HCT116 (cell line): ENCODE measurements at regions not wholly inside any gene's neighbourhood (a gene's known extent, or its start where the extent isn't known, plus 50 kb on each side); places are given as distances from the start of the nearest gene placed in this dataset.

Experiments used
- ATAC-seq: fragments of 200-7000 bp; cut with Tn5 transposase; 2 replicates; pipeline ENCODE4 v1.9.1; 2020; ENCODE audit warnings: mild to moderate bottlenecking, moderate library complexity
- BruUV-seq: library from RNA; stranded (reverse); fragments of 400-500 nt; replicated peaks from 2 replicates; lab custom pipeline; 2021; lab: Mats Ljungman, UMichigan
- CTCF ChIA-PET: fragments of 300-600 bp; sonication (Branson Sonifier 250); formaldehyde crosslinking; loops from one replicate; lab custom pipeline; 2021; ENCODE audit warnings: antibody characterized with exemption; lab: Charles Lee
- POLR2A ChIA-PET: fragments of 300-600, 350-600 bp; sonication (Branson Sonifier 250); formaldehyde crosslinking; loops from one replicate; lab custom pipeline; 2021; ENCODE audit warnings: antibody characterized with exemption; lab: Charles Lee
- RAD21 ChIA-PET, 2 experiments: fragments of 300-600 bp; sonication (Branson Sonifier 250); formaldehyde crosslinking; loops; one replicate each; lab custom pipeline; 2023; ENCODE audit warnings: low total read pairs in 2 of 2; ENCODE audit not compliant: uncharacterized antibody in 2 of 2, unreplicated experiment in 2 of 2, low non-redundant PET in 1 of 2; lab: Charles Lee
- DNase-seq: peaks from one replicate; pipeline ENCODE4 v3.0.0-alpha.2; 2010; ENCODE audit warnings: low read depth, low spot score
- H2AFZ ChIP-seq: fragments of 200-600 bp; shearing (Covaris generic), sonication (generic); 2 replicates; pipeline ENCODE4 v1.6.1; 2017; ENCODE audit warnings: low read depth, mixed run types, mixed read lengths, antibody characterized with exemption, low read length; ENCODE audit not compliant: poor library complexity, severe bottlenecking
- H3K27ac ChIP-seq: 2 replicates; pipeline ENCODE4 v1.5.1; 2012; ENCODE audit warnings: low read depth, low read length
- H3K27me3 ChIP-seq: fragments of 200-600 bp; sonication (generic); 2 replicates; pipeline ENCODE4 v1.6.1; 2016; ENCODE audit warnings: mixed run types, low read length, mixed read lengths; ENCODE audit not compliant: insufficient read depth
- H3K36me3 ChIP-seq, 2 experiments: fragments of 200-500 bp in 1 of 2; fragments of 200-600 bp in 1 of 2; sonication (Bioruptor generic) in 1 of 2; sonication (generic) in 1 of 2; 2 replicates each; pipeline versions ENCODE4 v1.5.1 to v1.6.1; 2014 to 2016; ENCODE audit warnings: low read length in 2 of 2, inconsistent platforms in 1 of 2, mixed read lengths in 1 of 2, mixed run types in 1 of 2; ENCODE audit not compliant: insufficient read depth in 2 of 2, control insufficient read depth in 1 of 2
- H3K4me1 ChIP-seq, 2 experiments: fragments of 200-600 bp in 1 of 2; sonication (generic) in 1 of 2; 2 replicates each; pipeline versions ENCODE4 v1.5.1 to v1.6.1; 2012 to 2017; ENCODE audit warnings: low read length in 2 of 2, inconsistent platforms in 1 of 2, mild to moderate bottlenecking in 1 of 2, mixed read lengths in 1 of 2, mixed run types in 1 of 2, moderate library complexity in 1 of 2; ENCODE audit not compliant: insufficient read depth in 2 of 2, control insufficient read depth in 1 of 2
- H3K4me2 ChIP-seq: fragments of 200-600 bp; sonication (generic); 2 replicates; pipeline ENCODE4 v1.6.1; 2017; ENCODE audit warnings: mixed run types, low read length, mixed read lengths
- H3K4me3 ChIP-seq, 2 experiments: fragments of 200-600 bp in 1 of 2; sonication (generic) in 1 of 2; replicated peaks in 1 of 2; 2 replicates each; pipeline ENCODE4 v1.5.1; 2011 to 2016; ENCODE audit warnings: low read length in 2 of 2, control low read depth in 1 of 2, low read depth in 1 of 2, mild to moderate bottlenecking in 1 of 2, mixed read lengths in 1 of 2, mixed run types in 1 of 2
- H3K79me2 ChIP-seq: fragments of 200-600 bp; sonication (generic); 2 replicates; pipeline ENCODE4 v1.6.1; 2017; ENCODE audit warnings: mild to moderate bottlenecking, mixed run types, low read length, moderate library complexity, mixed read lengths; ENCODE audit not compliant: insufficient read depth
- H3K9ac ChIP-seq: fragments of 200-600 bp; sonication (generic); 2 replicates; pipeline ENCODE4 v1.6.1; 2016; ENCODE audit warnings: low read length, mixed read lengths
- H3K9me2 ChIP-seq: fragments of 200-600 bp; sonication (generic), shearing (Covaris generic); 2 replicates; pipeline ENCODE4 v1.6.1; 2017; ENCODE audit warnings: mixed run types, mild to moderate bottlenecking, moderate library complexity; ENCODE audit not compliant: insufficient read depth
- H3K9me3 ChIP-seq, 2 experiments: fragments of 200-500 bp in 1 of 2; fragments of 200-600 bp in 1 of 2; sonication (Bioruptor generic) in 1 of 2; sonication (generic) in 1 of 2; 2 replicates each; pipeline ENCODE4 v1.6.1; 2014 to 2017; ENCODE audit warnings: low read length in 2 of 2, mixed read lengths in 2 of 2, inconsistent platforms in 1 of 2, low read depth in 1 of 2, mild to moderate bottlenecking in 1 of 2, mixed run types in 1 of 2, moderate library complexity in 1 of 2; ENCODE audit not compliant: control insufficient read depth in 1 of 2, insufficient read depth in 1 of 2
- H4K20me1 ChIP-seq: fragments of 200-600 bp; sonication (generic), shearing (Covaris generic); 2 replicates; pipeline ENCODE4 v1.6.1; 2017; ENCODE audit warnings: mixed run types, mild to moderate bottlenecking, moderate library complexity; ENCODE audit not compliant: insufficient read depth
- ATF3 ChIP-seq: IDR thresholded peaks from 2 replicates; pipeline ENCODE4 v1.6.1; 2012
- CTCF ChIP-seq, 3 experiments: fragments of 200-600 bp in 1 of 3; sonication (generic) in 1 of 3; IDR thresholded peaks in 2 of 3; conservative IDR thresholded peaks in 1 of 3; 2 replicates each; pipeline ENCODE4 v1.5.1; 2012 to 2017; ENCODE audit warnings: low read depth in 2 of 3, low read length in 2 of 3, antibody characterized with exemption in 1 of 3, borderline replicate concordance in 1 of 3, control low read depth in 1 of 3, mild to moderate bottlenecking in 1 of 3, mixed read lengths in 1 of 3, mixed run types in 1 of 3, moderate library complexity in 1 of 3; ENCODE audit not compliant: insufficient read depth in 1 of 3
- ELF1 ChIP-seq: IDR thresholded peaks from 2 replicates; pipeline ENCODE4 v1.6.1; 2012; ENCODE audit warnings: low read depth, borderline replicate concordance
- FOSL1 ChIP-seq: IDR thresholded peaks from 2 replicates; pipeline ENCODE4 v1.6.1; 2012; ENCODE audit warnings: low read depth
- JUND ChIP-seq: IDR thresholded peaks from 2 replicates; pipeline ENCODE4 v1.6.1; 2012
- MAX ChIP-seq: IDR thresholded peaks from 2 replicates; pipeline ENCODE4 v1.6.1; 2012
- POLR2A ChIP-seq: IDR thresholded peaks from 2 replicates; pipeline ENCODE4 v1.7.0; 2011; ENCODE audit warnings: borderline replicate concordance; ENCODE audit not compliant: insufficient read depth, insufficient read length; ENCODE audit errors: extremely low read depth
- POLR2AphosphoS5 ChIP-seq: IDR thresholded peaks from 2 replicates; pipeline ENCODE4 v1.6.1; 2011; ENCODE audit warnings: mild to moderate bottlenecking, low read depth, low read length, moderate library complexity
- RAD21 ChIP-seq: IDR thresholded peaks from 2 replicates; pipeline ENCODE4 v1.6.1; 2012; ENCODE audit warnings: low read depth, mild to moderate bottlenecking
- SIN3A ChIP-seq: IDR thresholded peaks from 2 replicates; pipeline ENCODE4 v1.6.1; 2012; ENCODE audit warnings: low read depth
- TCF7L2 ChIP-seq: IDR thresholded peaks from 2 replicates; pipeline ENCODE4 v1.7.0; 2011; ENCODE audit warnings: borderline replicate concordance, inconsistent platforms; ENCODE audit not compliant: insufficient read depth, insufficient read length; ENCODE audit errors: extremely low read depth
- YY1 ChIP-seq: IDR thresholded peaks from 2 replicates; pipeline ENCODE4 v1.6.1; 2011; ENCODE audit warnings: low read length, low read depth, moderate library complexity, mild to moderate bottlenecking; ENCODE audit not compliant: insufficient replicate concordance; ENCODE audit errors: extremely low read depth
- ZFX ChIP-seq: fragments of 450-650 bp; IDR thresholded peaks from 2 replicates; pipeline ENCODE4 v1.6.1; 2017
- ZNF274 ChIP-seq: fragments of 200-500 bp; sonication (Bioruptor generic); IDR thresholded peaks from 2 replicates; pipeline ENCODE4 v1.6.1; 2014; ENCODE audit warnings: mild to moderate bottlenecking, low read depth, low read length, inconsistent platforms
- intact Hi-C: fragments of 100-400 bp; cut with micrococcal nuclease; formaldehyde crosslinking; loops from 2 replicates; pipeline ENCODE4 v1.10.0; 2022

- H3K9ac ChIP-seq: no peak overlapping the region
- DNase-seq (no peak), ATAC-seq (no peak)
- H3K79me2 ChIP-seq: no peaks in the 10 kb centered on the region
- H3K36me3 ChIP-seq: no peaks in the 10 kb centered on the region
- H3K4me2 ChIP-seq: no peak overlapping the region
- H3K9me2 ChIP-seq: no peaks in the 10 kb centered on the region
- no peak overlapping the region for H2AFZ ChIP-seq
- no peak for TF ChIP-seq POLR2A
- intact Hi-C loops: no loop called here
- H4K20me1 ChIP-seq: no peaks in the 10 kb centered on the region
- ChIA-PET POLR2A (no interaction called here), CTCF (no interaction called here), RAD21 (no interaction called here)
- BruUV-seq: no TSS peak
- H3K9me3 ChIP-seq: no peaks in the 10 kb centered on the region
- H3K4me3 ChIP-seq: no peak overlapping the region
- H3K27me3 ChIP-seq: no peaks in the 10 kb centered on the region
- no peak overlapping the region for H3K27ac ChIP-seq
- H3K4me1 ChIP-seq: peaks cover 0 to 7% of the 10 kb centered on the region in 2 experiments; a peak in 1 of 4 replicates
Measured at GRCh38 chr14:61125867-61126572, 145.0 kb downstream of the SLC38A6 start.

- Histone ChIP-seq H3K4me3 (no peak overlapping the region), H3K27me3 (no peaks in the 10 kb centered on the region), H2AFZ (no peak overlapping the region), H3K9me2 (no peaks in the 10 kb centered on the region), H3K4me1 (peaks cover 0 to 7% of the 10 kb centered on the region in 2 experiments; a peak in 1 of 4 replicates), H3K27ac (no peak overlapping the region), H3K79me2 (no peaks in the 10 kb centered on the region), H3K9ac (no peak overlapping the region), H3K4me2 (no peak overlapping the region), H3K36me3 (no peaks in the 10 kb centered on the region), H4K20me1 (no peaks in the 10 kb centered on the region), H3K9me3 (no peaks in the 10 kb centered on the region)
- BruUV-seq: no TSS peak
- POLR2A ChIA-PET: no interaction called here
- CTCF ChIA-PET: no interaction called here
- ATAC-seq (no peak), DNase-seq (no peak)
- intact Hi-C loops: no loop called here
- RAD21 ChIA-PET: no interaction called here
- no peak for TF ChIP-seq POLR2AphosphoS5
- TF ChIP-seq ATF3: no peak
- TF ChIP-seq SIN3A: no peak
- TF ChIP-seq MAX: no peak
- TF ChIP-seq ELF1: no peak
- no peak for TF ChIP-seq TCF7L2
- no peak for TF ChIP-seq ZFX
- TF ChIP-seq FOSL1: no peak
- no peak for TF ChIP-seq RAD21
- TF ChIP-seq CTCF (IDR thresholded peaks at IDR 0.05 in 2 of 3, conservative IDR thresholded peaks at IDR 0.05 in 1 of 3; ENCODE audit: borderline replicate concordance in 1 of 3, insufficient read depth in 1 of 3, low read depth in 2 of 3, low read length in 2 of 3): no peak
- no peak for TF ChIP-seq YY1
- no peak for TF ChIP-seq ZNF274
- TF ChIP-seq JUND: no peak
Measured at GRCh38 chr14:61125041-61125866, 144.2 kb downstream of the SLC38A6 start.
